C1 segment of cervical spinal cord (tissue), 14 donors: ENCODE measurements at regions not wholly inside any gene's neighbourhood (a gene's known extent, or its start where the extent isn't known, plus 50 kb on each side); places are given as distances from the start of the nearest gene placed in this dataset.
"Not testable (repeated sequence)": the region's sequence is repeated elsewhere in the genome, so short reads cannot be mapped to it uniquely, and the experiment has no call there.

Experiments
- DNase-seq, 14 donors: peaks; one replicate each; lab custom pipeline; 2025; lab: John Stamatoyannopoulos, UW

DNA sequence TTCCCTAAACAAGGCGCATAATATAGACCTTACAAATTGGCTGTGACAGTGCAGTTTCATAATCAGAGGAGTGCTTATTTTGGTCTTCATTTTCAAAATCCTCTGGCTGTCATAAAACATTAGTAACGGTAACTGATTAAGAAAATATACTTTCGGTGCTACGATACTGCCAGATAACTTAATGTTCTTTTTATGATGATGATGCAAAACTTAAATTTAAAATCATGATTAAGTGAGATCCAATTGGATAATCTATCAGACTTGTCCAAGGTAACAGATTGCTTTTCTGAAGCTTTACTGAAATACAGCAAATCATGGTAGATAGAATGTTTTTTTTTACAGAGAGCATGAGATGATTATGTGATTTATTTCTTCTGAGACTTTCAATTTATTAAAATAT, 364.2 kb upstream of the CNTN3 start:
- no peak for DNase-seq

DNA sequence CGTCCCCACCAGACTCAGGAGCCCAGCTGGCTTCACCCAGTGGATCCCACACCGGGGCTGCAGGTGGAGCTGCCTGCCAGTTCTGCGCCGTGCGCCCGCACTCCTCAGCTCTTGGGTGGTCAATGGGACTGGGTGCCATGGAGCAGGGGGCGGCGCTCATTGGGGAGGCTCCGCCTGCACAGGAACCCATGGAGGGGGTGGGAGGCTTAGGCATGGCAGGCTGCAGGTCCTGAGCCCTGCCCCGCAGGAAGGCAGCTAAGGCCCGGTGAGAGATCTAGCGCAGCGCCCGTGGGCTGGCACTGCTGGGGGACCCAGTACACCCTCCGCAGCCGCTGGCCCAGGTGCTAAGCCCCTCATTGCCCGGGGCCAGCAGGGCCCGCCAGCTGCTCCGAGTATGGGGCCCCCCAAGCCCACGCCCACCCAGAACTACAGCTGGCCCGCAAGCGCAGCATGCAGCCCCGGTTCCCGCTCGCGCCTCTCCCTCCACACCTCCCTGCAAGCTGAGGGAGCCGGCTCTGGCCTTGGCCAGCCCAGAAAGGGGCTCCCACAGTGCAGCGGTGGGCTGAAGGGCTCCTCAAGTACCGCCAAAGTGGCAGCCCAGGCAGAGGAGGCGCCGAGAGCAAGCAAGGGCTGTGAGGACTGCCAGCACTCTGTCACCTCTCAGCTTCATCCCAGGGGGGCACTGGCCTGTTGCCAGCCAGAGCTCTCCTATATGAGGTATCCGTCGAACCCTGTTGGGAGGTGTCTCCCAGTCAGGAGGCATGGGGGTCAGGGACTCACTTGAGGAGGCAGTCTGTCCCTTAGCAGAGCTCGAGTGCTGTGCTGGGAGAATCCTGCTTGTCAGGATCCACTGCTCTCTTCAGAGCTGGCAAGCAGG, 370.8 kb upstream of the CNTN3 start:
- DNase-seq, result not testable (repeated sequence)

DNA sequence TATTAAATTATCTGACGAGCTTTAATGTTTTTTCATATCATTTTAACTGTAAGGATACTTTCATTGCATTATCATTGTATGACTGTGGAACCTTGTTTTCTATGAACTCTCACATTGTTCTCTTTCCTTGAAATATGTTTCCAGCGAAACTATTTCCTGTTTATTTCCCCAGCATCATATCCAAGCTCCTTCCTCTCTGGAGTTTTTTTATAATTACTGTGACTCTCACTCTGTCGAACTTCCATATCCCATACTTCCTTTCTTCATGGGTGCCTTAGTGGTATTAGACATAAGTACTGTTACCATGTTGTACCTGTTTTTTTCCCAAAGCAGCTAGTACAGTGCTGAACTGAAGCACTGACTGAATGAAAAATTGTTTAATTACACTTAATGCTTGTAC, 373.6 kb upstream of the CNTN3 start:
- no peak for DNase-seq

DNA sequence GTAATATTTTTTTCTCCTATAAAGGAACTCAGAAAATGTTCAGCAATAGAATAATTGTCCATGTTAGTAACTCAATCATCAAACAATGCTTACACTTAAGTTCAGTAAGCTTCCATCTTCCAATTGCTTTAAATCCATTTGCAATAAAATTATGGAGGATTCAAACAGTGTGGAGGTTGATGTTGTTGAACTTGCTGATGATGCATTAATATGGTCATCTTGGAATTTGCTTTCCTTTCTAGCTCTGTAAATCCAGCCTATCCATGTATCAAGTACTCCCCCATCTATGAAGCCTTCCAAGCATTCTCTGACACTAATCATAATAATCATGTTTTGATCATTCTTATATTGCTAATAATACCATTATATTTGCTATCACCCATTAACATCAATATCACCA, 378.4 kb upstream of the CNTN3 start:
- DNase-seq, result no peak

DNA sequence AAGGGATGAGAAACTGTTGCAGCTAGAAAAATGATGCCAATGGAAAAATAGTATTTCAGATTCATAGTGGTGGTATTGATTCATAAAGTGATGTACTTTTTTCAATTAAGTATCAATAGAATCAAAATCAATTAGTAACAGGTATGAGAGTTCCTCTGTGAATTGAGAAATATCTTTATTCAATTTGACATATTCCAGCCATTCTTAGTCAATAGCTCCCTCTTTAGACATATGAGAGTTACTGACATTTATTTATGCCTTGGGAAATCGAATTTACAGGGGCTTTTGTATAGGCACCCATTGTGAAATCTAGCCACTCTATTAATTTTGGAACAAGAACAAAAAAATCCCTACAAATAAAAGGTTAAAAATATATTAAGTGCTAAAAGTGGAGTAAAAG, 386.9 kb upstream of the CNTN3 start:
- no peak for DNase-seq

DNA sequence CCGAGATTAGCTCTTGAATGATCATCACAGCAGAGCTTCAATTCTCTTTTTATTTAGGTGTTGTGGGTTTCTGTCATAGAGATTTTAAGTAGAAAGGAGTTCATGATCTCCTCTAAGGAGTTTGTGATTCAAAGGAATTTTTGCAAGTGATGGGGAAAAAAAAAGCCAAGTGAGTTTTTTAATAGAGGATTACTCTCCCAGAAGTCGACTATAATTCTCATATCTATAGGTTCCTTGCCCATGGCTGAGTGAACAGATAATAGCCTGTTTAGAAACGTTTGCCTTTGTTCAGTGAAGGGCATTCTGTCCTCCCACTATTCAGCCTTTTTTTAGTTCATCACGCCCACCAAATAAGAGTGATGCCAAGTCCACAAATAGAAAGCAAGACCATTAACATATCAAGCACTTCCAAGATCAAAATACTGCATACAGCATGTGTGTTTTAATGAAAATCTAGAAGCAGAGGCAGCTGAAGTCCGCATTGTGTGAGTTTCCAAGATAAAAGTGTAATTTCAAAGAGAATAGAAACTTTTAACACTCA, 398.4 kb upstream of the CNTN3 start:
- DNase-seq, result no peak

DNA sequence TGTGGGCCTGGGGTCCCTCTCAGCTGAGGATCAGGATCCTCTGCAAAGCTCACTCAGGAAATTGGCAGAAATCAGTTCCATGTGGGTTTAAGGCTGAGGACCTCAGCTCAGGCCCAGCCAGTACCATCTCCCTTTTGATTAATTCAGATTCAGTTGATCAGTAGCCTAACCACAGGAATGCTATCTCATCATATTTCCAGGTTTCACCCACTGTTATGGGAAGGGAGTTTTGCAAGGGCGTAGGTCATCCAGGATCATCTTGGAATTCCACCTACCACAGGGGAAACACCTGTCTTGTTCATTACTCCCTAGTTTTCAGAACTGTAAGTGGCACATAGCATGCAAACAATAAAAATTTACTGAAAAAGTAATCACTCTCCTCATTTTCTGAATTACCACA, 399.5 kb upstream of the CNTN3 start:
- DNase-seq, result no peak

DNA sequence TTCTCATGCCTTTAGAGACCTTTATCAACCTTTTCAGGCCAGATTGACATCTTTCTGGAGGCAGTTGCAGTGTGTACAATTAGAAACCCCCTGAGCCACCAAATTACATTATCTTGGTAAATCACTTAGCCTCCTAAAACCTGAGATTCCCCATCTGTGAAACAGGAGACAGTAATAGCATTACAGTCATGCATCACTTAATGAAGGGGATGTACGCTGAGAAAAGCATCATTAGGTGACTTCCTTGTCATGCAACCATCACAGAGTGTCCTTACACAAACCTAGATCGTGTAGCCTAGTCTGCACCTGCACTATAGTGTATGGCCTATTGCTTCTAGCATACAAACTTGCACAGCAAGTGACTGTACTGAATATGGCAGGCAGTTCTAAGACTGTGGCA, 400.8 kb upstream of the CNTN3 start:
- no peak for DNase-seq

DNA sequence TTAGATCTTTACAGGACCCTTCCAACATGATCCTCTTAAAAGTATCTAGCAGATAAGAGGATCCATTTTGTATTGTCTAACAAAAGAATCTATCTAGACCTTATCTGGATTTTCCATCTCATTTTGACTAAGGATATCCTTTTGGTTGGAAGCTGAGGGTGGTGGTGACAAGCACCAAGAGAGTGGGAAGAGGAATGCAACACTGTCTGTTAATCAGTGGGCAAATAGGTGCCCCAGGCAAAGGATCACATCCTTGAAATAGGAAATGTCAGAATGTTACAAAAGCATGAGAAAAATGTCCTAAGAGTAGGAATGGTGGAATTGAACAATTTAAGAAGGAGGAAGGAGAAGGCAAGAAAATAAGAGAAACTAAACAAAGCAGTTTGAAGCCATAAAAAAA, 420.7 kb upstream of the CNTN3 start:
- DNase-seq, result no peak

DNA sequence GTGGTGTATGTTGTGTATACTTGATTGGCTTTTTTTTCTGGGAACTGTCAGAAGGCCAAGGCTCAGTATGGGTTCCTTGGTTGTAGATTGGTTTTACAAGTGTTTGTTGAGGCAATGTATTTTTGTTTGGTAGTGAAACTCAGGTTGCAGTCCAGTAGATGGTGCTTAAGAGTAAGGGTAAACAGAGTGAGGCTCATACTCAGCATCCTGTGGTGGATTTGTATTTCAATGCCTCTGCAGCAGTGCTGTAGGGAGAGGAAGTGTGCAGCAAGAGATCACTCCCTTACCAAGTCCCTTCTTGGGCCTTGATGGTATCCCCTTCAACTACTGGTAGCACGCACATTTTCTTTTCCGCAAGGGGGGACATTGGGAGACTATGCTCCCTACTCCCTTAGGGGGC, 428.5 kb upstream of the CNTN3 start:
- no peak for DNase-seq

DNA sequence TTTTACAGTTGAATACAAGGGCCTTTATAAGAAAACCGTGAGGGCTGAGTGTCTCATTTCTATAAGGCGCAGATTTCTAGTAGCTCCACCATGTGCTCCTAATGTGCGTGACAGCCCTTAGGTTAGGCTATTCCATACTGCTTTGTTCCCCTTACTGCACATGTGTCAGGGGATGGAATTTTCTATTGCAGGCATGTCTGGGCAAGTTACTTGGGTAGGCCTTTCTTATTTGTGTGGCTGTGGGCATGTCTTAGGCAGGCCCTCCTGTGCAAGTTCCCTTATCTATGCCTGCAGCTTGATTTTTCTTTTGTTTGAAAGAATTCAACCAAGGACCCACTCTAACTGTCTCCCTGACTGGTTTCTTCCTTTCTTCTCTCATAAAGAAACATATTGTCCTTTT, 434.2 kb upstream of the CNTN3 start:
- no peak for DNase-seq

DNA sequence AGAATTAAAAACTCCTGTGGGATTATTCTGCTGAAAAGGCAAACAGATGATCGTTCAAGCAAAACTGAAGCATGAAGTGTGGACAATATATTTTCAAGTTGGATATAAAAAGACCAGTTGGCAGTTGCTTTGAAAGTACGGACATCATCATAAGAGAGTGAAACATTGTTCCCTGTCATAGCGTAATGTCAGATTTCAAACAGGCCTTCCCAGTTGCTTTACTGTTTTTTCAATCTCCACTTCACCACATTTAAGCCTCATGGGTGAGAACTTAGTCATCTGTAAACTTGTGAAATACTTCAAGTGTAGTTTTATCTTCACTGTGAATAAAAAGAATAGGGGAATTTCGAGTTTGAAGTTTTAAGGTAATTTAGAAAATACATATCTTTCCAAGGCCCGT, 435.1 kb upstream of the CNTN3 start:
- DNase-seq, result no peak

DNA sequence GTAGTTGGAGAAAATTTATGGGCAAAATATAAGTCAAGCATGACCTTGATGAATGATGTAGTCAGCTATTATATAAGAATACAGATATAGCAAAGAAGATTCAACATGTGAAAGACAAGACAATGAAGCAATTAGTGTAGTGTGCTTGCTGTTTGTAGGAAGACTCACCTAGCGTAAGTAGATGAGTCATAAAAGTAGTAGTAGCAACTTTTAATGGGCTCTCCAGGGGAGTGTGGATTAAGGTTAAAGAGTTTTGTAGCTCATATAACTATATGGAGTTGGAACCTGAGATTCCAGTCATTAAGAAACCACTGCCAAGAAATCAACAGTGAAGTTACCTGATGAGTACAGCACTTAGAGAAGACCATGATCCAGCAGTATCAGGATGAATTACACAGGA, 444.7 kb upstream of the CNTN3 start:
- no peak for DNase-seq

DNA sequence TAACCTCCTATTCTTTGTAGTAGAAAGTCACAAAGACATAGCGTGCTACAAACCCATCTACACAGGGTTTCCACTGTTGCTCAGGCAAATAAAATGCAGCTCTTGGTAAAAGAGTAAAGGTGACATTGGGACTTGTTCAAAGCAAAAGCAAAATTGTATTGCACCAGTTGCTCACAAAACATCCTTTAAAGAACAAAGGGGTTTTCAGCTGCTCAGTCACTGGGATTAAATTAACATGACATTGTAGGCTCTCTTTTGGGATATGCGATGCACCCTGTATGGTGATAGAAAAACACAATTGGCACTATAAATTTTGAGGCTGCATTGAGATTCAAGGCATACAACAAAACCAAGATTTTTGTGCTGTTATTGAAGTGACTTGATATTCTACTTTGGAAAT, 447.3 kb upstream of the CNTN3 start:
- DNase-seq, result no peak

DNA sequence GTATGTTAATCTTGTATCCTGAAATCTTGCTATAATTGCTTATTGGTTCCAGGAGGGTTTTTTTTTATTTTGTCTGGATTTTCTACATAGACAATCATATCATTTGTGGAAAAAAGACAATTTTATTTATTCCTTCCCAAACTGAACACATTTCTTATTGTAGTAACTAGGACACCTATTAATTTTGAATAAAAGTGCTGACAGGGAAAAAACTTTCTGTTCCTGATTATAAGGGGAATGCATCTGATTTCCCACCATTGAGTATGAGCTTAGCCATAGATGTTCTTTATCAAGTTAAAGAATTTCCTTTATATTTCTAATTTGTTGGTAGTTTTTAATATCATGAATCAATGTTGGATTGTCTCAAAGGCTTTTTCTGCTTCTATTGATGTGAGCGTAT, 460.7 kb upstream of the CNTN3 start:
- no peak for DNase-seq

DNA sequence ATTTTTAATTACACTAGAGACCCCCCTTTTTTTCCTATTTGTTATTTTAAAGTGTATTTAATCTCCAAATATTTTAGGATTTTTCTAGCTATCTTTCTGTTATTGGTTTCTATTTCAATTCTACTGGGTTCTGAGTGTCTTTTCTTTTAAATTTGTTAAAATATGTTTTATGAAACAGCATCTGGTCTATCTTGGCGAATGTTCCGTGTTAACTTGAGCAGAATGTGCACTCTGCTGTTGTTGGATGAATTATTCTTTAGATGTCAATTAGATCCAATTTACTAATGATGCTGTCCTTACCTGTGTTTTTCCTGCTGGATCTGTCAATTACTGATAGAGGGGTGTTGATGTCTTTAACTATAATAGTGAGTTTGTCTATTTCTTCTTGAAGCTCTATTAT, 462.0 kb upstream of the CNTN3 start:
- no peak for DNase-seq

DNA sequence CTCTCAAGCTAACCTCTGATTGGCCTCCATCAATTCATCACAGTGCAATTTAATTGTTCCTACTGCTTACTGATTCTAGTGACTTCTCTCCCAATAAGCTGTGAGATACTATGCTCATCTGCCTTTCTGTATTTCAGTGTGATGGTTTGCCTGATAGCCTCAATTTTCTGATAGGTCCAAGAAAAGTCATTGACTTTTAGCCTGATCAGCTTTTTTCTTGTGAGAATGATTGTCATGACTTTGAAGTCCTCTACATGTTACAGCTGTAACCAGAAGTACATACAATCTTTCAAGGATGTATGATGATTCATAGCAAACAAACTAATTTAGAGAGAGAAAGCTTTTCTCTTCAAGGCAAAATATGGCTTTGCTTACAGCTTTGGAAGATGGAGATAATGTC, 463.8 kb upstream of the CNTN3 start:
- DNase-seq, result no peak

DNA sequence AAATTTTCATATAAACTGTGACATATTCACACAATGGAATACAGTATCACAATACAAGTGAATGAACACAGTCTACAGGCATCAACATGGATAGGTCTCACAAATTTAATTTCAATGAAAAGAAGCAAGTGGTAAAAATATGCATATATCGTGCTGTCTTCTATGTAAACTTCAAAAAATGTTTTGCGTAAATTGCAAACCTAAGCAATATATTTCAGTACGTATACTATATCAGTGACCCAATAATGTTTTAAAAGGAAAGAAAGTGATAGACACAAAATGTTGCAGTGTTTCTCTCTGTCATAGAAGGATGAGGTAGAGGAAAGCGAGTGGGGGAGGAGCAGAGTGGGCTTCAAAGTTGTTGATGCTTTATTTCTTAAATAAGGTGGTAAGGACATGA, 468.4 kb upstream of the CNTN3 start:
- no peak for DNase-seq

DNA sequence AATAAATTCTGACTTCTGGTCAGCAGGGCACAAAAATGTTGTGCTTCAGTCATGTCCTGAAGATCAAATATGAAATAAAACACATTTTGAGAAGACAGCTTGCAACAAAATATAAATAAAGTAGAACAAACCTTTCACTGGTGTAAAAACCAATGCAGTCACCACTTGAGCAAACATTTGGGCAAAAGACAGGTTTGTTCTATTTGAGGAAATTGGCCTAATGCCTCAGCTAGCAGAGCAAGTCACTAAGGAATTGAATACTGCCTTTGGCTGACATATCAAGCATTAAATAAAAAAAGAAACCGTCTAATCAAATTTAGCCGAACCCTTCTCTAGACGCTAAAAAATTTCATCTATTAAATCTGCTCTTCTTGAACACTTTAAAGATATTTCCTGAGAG, 475.4 kb upstream of the CNTN3 start:
- no peak for DNase-seq

DNA sequence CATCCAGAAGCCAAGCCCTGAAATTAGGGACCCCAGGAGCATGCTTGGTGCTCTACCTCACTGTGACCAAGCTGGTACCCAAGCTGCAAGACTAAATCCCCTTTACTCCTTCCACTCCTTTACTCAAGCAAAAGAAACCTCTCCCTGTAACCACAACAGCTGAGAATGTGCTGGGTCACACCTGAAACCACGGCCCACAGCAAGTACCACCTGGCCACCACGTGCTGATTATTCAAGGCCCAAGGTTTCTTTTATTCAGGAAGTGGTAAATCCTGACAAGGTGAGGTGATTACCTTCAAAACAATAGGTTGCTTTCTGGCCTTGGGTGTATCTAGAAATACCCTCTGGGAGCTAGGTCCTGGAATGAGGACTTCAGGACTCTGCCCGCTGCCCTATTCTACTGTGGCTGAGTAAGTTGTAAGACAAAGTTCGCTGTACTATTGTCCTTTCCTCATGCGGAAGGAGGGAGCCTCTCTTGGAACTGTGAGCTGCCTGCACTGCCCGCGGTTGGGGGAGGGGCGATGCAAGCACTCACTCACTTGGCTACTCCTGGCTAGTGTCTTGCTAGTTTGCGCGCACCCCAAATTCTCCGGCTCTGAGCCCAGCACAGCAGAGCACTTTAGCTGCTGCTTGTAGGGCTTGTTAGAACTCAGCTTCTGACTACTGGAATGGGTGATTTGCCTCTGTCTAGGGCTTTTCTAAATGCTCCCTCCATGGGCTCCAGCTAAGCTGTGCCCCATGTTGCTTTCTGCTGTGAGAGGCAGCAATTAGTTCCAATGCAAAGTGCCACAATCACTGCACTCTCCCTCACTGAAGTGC, 487.1 kb upstream of the CNTN3 start:
- no peak for DNase-seq

DNA sequence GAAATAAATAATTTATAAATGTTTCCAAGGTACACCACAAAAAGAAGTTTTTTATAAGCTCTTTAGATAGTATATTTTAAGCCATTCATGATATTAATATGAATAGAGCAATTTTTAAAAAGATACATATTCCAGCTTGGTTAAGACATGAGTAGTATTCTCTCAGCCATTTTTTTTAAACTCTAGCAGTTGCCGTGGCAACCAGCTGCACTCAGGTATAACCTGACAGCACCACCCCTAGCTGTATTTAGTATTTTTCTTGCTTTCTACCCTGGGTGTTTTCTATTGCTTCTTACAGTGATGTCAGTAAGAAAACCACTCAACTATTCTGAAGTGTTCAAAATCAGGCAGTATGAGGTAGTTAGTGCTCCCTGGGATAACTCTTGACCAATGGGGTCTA, 496.3 kb upstream of the CNTN3 start:
- DNase-seq, result no peak

DNA sequence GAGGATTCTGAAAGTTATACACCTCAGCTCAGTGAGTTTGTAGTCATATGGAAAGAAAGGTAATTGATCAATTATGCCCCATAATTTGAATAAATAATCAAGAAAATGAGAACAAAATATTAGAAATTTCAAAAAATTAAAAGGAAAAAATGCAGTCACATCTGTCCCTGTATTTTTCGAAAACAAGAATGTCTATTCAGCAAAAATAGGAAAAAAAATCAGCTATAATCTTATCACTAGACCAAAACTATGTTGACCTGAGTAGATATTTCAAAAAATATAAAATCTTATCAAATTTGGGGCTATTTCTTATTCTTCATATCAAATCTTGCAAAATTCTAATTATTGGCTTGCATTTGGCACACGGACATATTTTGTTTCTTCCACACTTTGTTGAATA, 501.2 kb upstream of the CNTN3 start:
- no peak for DNase-seq

DNA sequence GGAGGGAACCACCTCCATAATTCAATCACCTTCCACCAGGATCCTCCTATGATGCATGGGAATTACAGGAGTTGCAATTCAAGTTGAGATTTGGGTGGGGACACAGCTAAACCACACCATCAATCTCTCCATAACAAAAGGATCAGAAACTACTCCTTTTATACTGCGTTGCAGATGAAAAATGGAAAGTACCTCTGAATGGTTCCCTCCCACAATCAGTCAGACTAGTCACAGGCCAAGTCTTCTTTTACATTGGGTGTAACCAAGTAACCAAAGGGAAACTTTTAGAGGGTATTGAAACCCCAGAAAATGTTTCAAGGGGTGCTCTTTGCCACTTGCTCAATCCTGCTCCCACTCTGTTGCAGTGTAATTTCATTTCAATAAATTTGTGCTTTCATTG, 504.3 kb upstream of the CNTN3 start:
- DNase-seq, result no peak
